ENCODE measurements at regions not wholly inside any gene's neighbourhood (a gene's known extent, or its start where the extent isn't known, plus 50 kb on each side); places are given as distances from the start of the nearest gene placed in this dataset.

DNA sequence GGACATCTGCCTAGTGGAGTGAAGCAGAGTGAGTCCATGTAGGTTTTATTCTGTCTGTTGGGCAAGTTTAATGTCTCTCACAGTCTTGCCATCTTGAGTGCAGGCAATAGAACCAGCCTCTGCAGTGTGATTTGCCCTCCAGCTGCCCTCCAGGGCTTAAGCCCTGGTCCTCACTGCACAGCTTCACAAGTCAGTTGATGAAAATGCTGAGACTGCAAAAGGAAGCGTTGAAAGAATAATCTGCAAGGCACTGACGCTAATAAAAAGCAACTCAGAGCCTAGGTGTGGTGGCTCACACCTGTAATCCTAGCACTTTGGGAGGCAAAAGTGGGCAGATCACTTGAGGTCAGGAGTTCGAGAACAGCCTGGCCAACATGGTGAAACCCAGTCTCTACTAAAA, 54.1 kb upstream of the PHOX2B start:
- intact Hi-C loops (cut with DNase I) = no loop called here
- no peak for ATAC-seq
- no peak for DNase-seq

DNA sequence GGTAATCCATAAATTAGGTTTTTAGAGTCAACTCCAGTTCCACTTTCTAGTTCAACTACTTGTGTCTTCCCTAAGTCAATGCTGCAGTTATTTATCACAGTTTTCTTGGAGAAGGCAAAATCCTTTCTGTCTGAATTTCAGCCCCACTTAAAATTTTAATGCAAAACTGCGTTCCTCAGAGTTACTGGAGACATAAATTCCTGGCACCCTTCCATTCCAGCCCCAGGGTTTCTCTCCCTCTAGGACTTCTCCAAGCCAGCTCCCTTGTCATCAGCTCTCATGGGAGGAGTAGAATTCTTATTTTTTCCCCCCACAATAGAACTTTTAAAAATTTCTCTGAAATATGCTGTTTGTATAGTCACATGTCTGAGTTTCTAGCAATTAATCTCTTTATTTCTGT, 50.6 kb upstream of the PHOX2B start:
- intact Hi-C loops (cut with DNase I) = no loop called here
- DNase-seq (no peak), ATAC-seq (no peak)

Measured in left cardiac atrium (tissue), 4 donors.